ENCODE measurements at regions not wholly inside any gene's neighbourhood (a gene's known extent, or its start where the extent isn't known, plus 50 kb on each side); places are given as distances from the start of the nearest gene placed in this dataset.

DNA sequence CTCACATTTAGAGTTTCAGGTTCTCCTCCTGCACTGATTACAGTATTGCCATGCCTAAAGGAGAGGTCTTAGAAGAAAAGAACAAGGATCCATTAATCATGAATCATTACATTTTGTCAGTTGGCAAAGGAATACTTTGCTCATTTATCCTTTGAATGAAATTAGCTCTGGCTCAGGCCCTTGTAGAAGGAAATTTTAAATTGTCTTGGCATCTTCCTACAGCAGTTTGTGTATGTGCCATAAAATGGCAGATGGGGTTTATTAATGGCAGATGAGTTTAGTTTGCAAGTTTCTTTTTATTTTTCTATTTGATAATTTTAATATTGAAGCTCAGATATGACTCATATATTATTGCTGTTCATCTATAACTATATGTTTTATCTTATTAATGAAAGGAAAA is 181.2 kb upstream of the EPHA3 start:
- TF ChIP-seq, protein P1, sequence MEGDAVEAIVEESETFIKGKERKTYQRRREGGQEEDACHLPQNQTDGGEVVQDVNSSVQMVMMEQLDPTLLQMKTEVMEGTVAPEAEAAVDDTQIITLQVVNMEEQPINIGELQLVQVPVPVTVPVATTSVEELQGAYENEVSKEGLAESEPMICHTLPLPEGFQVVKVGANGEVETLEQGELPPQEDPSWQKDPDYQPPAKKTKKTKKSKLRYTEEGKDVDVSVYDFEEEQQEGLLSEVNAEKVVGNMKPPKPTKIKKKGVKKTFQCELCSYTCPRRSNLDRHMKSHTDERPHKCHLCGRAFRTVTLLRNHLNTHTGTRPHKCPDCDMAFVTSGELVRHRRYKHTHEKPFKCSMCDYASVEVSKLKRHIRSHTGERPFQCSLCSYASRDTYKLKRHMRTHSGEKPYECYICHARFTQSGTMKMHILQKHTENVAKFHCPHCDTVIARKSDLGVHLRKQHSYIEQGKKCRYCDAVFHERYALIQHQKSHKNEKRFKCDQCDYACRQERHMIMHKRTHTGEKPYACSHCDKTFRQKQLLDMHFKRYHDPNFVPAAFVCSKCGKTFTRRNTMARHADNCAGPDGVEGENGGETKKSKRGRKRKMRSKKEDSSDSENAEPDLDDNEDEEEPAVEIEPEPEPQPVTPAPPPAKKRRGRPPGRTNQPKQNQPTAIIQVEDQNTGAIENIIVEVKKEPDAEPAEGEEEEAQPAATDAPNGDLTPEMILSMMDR (IDR thresholded peaks at IDR 0.05) = no peak
- TF ChIP-seq POLR2AphosphoS5 (IDR thresholded peaks at IDR 0.05) (no peak), POLR2A (IDR thresholded peaks at IDR 0.05) (no peak)

Measured in transverse colon (tissue), 4 donors.